HG03565 (cell line): ENCODE measurements at regions not wholly inside any gene's neighbourhood (a gene's known extent, or its start where the extent isn't known, plus 50 kb on each side); places are given as distances from the start of the nearest gene placed in this dataset.
"Not testable (repeated sequence)": the region's sequence is repeated elsewhere in the genome, so short reads cannot be mapped to it uniquely, and the experiment has no call there.

Source experiments
- ATAC-seq: cut with Tn5 transposase; IDR thresholded peaks from one replicate; pipeline ENCODE4 v1.9.1; 2021; ENCODE audit warnings: mild to moderate bottlenecking, moderate library complexity; ENCODE audit not compliant: unreplicated experiment

DNA sequence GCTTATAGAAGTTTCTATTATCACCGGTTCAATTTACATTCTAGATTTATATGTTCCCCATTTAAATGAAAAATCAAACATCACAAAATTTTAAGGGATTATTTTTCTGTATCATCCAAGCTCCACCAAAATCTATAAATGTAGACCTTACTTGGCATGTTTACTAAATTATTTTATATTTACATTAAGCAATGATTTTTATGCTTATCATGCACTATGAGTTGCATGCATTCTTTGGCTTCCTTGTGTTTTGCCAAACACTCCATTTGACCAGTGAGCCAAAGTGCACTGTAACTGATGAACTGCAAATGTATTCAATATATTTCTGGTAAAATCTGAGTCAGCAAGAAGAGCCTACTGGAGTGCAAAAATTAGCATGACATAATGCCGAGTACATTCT is 595.5 kb upstream of the PCDH7 start:
- ATAC-seq: not testable (repeated sequence)

DNA sequence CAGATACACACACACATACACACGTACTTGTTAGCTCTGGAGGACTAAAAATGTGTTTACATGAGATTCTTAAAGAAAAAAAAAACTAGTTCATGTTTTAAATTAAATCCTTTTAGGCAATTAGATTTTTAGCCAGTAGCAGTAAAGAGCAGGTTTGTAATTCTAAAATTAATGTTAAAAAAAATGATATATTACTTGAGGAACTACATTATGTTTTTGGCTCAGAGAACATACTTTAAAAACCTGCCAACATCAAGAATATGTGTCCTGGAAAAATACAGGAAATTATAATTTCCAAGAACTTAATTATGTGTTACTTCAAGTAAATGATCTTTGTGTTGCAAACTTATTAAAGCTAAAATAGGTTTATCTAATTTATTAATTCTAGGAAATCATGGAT is 594.3 kb upstream of the PCDH7 start:
- ATAC-seq: no peak

DNA sequence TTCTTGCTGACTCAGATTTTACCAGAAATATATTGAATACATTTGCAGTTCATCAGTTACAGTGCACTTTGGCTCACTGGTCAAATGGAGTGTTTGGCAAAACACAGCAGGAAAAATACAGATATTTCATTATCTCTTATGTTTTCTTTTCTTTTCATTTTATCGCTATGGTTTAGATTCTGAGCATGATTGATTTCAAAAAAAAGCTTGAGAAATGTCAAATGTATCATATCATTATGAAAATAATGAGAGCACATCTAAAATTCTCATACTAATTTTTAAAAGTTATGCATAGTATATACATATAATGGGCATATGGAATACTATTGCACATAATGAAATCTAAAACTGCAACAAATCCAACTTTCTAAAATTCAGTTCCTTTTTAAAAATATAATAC is 593.8 kb upstream of the PCDH7 start:
- ATAC-seq: no peak

DNA sequence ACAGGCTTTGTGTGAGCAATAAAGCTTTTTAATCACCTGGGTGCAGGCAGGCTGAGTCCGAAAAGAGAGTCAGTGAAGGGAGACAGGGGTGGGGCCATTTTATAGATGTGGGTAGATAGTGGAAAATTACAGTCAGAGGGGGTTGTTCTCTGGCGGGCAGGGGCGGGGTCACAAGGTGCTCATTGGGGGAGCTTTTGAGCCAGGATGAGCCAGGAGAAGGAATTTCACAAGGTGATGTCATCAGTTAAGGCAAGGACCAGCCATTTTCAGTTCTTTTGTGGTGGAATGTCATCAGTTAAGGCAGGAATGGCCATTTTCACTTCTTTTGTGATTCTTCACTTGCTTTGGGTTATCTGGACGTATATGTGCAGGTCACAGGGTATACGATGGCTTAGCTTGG is 571.3 kb upstream of the PCDH7 start:
- not testable (repeated sequence) for ATAC-seq

DNA sequence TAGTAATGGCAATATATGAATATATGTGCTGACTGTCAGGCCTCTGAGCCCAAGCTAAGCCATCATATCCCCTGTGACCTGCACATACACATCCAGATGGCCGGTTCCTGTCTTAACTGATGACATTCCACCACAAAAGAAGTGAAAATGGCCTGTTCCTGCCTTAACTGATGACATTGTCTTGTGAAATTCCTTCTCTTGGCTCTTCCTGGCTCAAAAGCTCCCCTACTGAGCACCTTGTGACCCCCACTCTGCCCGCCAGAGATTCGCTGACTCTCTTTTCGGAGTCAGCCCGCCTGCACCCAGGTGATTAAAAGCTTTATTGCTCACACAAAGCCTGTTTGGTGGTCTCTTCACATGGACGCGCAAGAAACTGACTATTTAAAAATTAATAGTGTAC is 570.6 kb upstream of the PCDH7 start:
- not testable (repeated sequence) for ATAC-seq

DNA sequence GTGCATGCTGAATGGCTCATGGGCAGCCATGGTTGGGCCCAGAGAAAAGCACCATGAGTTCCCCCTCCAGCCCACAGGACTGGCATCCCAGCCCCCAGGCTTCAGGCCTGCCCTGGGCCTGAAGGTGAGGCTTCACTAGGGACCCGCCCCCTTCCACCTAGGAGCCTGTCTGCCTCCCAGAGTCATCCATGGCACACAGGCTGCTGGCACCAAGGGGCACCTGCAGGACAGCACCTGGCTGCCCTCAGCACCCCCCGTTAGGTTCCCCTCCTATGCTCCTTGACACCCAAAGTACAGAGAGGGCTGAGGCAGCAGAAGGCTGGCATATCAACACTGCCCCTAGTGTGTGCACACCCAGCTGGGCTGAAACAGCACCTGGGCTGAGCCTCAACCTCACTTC is 566.7 kb upstream of the PCDH7 start:
- ATAC-seq: no peak

DNA sequence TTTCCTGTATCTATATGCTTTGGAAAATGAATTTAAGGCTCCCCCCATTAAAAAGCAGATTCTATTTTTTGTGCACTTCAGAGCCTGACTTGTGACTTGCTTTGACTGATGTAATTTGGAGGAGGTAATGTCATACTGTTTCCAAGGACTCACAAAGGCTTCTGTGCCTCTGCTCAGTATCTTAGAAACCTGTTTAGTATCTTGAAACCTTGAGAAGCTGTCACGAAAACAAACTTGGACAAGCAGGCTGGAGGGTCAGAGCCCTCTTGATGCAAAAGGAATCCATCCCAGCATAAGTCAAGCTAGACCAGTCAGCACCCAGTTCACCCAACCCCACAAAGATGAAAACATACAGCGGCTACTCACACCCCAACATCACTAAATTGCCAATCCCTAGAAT is 560.0 kb upstream of the PCDH7 start:
- ATAC-seq: no peak

DNA sequence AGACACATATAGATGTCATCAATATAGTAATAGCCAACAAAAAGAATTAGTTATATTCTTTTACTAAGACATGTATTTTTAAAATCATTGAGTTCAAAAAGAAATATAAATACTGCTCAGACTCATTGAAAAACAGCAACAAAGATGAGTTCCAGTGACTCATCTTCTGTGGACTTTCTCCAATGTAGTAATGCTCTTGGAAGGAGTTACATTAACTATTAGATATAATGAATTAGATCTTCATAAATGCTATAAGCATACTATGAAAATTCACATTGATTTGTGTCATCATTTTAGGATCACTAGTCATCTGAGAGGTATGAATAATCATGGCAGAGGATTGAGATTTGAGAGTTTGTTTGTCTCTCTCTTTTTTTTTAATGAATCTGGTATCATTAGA is 547.8 kb upstream of the PCDH7 start:
- no peak for ATAC-seq

DNA sequence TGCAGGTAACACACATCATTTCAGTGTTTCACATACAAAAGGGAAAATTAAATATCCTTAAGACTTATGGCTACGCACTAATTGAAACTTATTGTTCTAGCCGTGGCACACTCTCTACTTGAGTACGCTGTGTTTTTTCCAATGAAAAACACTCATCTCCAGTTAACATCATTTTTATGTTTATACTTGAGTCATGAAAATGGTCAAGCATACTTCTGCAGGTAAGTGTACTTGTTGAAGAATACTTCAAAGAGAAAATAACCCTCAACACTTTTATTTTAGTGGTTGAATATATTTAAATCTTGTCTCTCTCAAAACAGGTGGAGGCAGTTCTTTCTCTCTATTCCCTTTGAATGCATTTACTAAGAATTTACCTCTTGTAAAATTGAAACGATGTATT is 538.7 kb upstream of the PCDH7 start:
- no peak for ATAC-seq

DNA sequence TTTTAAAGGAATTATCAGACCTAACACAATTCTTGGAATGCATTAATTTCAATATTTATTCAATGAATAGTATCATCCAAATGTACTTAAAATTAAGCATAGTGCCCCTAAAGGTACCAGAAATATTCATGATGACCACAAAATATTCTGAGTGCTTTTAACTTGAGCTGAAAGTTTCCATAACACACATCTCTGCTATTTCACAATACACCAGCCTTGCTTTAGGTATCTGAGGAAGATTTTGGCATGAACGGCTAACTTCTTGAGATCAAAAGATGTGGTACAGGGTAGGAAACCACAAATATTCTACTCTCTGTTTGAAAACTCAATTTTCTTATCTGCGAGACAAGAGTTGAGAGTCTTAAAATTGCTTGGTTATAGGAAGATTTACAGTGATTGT is 538.3 kb upstream of the PCDH7 start:
- no peak for ATAC-seq

DNA sequence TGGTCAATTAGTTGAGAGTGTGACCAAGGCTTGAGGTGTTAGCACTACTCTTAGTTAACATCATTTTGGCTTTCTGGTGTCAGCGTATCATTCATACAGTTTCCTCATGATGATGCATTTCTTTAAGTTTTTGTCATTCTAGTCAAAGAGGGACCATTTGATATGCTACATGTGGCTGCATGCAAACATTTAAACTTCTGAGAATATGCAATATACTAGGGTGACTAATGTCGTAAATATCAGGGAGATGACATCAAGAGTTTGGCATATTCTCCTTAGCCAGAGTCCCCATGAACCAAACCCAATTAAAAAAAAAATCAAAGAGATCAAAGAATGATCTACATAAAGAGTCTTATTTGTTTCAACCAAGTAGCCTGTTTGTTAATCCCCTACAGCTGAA is 537.4 kb upstream of the PCDH7 start:
- no peak for ATAC-seq

DNA sequence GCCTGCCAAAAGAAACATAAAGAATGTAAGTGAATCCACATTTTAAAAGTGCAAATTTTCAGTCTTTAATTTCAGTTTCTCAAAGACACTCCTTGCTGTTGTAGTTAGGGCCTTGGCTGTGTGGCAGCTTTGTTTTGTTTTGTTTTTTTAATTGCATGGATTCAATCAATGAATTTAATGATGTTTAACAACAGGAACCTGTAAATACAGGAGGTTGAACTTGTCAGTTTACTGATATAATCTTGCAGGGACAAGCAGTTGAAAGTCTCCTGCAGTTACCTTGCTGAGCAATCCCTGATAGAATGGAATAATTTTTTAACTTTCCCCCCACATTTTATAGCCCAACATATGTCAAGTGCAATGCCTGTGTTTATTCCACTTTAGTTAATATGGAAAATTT is 528.3 kb upstream of the PCDH7 start:
- no peak for ATAC-seq

DNA sequence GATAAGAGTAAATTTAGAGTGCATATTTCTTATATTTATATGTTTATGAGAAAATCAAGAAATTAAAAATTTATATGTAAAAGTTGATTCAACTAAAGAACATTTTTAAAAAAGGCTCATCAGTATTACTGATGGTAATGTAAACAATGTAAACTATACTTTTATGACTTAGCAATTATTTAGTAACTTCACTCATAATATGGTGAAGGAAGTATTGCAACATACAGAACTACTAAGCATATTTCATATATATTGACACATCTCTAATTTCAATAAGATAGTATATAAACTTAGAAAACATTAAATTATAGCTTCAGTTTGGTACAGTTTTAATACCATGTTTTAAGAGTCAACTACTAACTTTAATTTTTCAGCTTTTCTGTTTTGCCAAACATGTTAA is 512.8 kb upstream of the PCDH7 start:
- no peak for ATAC-seq

DNA sequence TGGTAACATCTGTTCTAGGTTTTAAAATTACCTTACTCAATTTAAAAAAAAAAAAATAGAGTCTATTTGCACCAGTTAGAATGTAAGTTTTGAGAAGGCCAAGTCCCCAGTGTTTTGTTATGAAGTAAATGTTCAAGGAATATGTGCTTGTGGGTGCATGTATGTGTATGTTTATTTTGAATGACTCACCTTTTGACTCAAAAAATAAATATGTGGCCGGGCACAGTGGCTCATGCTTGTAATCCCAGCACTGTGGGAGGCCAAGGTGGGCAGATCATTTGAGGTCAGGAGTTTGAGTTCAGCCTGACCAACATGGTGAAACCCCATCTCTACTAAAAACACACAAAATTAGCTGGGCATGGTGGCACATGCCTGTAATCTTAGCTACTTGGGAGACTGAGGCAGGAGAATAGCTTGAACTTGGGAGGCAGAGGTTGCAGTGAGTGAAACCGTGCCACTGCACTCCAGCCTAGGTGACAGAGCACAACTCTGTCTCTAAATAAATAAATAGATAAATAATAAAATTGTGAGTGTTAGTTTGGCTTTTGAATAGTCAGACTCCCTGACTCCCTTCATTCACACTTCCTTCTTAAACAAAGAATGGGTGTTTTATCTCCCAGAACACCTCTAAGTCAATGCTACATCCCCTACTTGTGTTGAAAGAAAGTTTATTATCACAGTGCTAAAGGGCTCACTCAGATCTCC is 511.3 kb upstream of the PCDH7 start:
- no peak for ATAC-seq

DNA sequence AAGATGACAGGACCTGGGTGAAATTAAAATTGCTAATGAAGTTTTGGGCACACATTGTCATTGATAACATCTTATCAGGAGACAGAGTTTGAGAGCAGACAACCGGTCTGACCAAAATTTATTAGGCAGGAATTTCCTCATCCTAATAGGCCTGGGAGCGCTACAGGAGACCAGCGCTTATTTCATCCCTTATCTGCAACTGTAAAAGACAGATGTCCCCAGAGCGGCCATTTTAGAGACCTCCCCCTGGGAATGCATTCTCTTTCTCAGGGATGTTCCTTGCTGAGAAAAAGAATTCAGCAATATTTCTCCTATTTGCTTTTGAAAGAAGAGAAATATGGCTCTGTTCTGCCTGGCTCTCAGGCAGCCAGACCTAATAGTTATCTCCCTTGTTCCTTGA is 504.2 kb upstream of the PCDH7 start:
- not testable (repeated sequence) for ATAC-seq

DNA sequence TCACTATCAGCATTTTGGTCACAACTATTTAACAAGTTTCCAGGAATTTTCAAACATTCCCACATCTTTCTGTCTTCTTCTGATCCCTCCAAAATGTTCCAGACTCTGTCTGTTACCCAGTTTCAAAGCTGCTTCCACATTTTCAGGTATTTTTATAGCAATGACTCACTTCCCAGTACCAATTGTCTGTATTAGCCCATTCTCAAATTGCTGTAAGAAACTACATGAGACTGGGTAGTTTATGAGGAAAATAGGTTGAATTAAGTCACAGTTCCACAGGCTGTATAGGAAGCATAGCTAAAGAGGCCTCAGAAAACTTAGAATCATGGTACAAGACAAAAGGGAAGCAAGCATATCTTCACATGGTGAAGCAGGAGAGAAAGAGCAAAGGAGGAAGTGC is 475.0 kb upstream of the PCDH7 start:
- ATAC-seq: no peak

DNA sequence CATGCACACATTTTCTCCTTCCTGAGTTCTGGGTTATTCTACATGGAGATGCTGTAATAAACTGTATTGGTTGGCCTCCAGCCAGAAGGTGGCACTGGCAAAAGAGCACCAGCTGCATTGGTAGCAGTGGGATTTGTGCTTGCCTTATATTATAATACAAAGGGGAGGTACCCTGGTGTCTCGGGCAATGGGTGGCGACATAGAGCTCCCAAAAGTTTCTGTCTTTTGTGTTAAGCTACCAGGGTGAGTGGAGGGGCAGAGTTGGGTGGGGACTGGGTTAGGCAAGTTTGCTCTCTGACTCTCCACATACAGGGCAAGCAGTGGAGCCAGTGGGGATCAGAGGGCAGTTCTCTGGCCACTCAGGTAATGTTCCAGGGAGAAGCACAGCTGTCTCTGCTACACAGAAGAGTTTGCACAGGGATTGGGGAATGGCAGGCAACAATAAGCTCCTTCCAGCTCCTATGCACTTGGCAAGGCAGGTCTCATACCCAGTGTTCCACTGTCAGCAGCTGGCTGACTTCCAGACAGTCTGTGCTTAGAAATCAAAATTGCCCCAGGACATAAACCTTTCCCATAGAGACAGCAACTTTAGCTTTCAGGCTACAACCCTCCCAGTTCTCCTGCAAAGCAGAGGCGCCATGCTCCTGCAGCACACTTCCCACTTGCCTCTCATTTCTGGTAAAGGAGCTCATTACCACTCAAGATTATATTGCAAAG is 463.9 kb upstream of the PCDH7 start:
- ATAC-seq: no peak

DNA sequence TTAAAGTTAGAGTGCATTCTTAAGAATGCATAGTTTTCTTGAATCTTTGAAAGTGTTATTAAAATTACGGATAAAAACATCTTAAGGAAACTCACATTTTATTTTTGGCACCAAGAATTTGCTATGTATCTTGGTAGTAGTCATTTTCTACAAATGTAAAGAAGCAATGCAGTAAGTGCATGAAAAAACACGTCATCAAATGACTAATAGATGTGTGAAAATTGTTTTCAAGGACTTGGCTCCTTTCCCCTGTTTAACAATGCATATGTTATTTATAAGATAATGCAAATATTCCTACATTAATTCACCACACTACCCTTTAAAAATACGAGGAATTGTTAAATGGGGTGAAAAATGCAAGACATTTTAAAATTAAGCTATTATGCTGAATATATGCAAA is 461.2 kb upstream of the PCDH7 start:
- ATAC-seq: no peak

DNA sequence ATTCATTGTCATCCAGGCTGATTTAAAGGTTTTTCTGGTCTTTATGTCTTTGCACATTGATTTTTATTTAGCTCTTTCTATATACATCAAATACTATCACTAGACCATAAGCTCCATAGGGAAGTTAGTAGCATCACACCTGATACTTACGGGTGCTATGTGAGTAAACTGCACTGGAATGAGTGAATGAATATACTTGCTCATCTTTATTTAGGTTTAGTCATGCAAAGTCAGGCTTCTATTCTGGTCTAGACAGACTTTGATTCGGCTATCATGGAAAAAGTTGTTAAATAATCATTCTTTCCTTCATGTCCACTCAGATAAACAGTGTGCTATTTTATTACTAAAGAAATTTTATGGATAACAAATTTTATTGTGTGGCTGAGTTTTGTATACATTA is 457.8 kb upstream of the PCDH7 start:
- no peak for ATAC-seq

DNA sequence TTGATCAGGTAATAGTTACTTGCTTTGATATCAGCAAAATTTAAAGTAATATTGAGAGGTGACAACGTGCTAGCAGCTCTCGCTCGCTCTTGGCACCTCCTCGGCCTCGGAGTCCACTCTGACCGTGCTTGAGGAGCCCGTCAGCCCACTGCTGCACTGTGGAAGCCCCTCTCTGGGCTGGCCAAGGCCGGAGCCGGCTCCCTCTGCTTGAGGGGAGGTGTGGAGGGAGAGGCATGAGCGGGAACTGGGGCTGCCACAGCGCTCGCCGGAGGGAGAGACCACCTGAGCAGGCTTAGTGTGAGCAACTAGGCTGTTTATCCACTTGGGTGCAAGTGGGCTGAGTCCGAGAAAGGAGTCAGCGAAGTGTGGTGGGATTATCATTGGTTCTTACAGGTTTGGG is 455.7 kb upstream of the PCDH7 start:
- ATAC-seq: no peak

DNA sequence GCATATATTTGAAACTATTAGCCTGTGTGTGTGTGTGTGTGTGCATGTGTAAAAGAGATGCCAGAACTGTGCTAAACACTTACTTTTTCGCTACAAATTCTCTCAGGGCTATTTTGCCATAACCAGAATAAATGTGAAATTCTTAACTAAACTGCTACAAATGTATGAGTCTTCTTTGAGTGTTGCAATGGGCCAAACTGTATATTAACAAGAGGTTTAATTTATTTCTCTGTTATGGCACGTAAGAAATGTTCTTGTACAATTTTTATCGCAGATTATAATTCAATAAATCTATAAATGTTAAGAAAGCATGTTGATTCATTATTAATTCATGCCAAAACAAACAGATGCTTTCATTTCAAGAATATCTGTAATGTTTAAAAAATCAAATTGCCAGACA is 454.5 kb upstream of the PCDH7 start:
- no peak for ATAC-seq

DNA sequence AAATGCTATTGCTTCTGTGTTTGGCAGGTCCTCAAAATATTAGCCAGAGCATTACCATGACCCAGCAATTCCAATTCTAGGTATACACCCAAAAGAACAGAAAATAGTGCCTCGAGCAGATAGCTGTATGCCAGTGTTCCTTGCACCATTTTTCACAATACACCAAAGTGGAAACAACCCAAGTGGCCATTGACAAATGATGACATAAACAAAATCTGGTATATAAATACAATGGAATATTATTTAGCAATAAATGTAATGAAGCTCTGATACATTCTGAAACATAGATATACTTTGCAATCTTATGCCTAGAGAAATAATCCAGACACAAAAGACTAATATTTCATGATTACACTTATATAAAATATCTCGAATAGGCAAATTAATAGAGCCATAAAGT is 451.8 kb upstream of the PCDH7 start:
- no peak for ATAC-seq

DNA sequence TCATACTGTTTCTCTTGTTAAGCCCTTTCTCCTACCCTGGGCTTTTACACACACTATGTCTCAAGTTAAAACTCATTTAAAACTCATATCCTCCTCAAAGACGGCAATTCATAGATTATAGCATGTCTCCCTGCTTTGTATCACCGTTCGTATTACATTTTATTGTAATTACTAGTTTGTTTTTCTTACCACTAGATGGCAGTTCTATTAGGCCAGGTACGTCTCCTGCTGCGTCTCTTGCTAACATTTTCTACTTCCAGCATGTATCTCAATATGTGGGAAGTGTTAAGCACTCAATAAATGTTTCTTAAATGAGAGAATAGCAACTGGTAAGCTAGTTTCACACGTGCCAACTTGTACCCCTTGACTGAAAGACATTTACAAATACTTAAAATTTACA is 450.3 kb upstream of the PCDH7 start:
- ATAC-seq: no peak
